ENCODE measurements at regions not wholly inside any gene's neighbourhood (a gene's known extent, or its start where the extent isn't known, plus 50 kb on each side); places are given as distances from the start of the nearest gene placed in this dataset.

DNA sequence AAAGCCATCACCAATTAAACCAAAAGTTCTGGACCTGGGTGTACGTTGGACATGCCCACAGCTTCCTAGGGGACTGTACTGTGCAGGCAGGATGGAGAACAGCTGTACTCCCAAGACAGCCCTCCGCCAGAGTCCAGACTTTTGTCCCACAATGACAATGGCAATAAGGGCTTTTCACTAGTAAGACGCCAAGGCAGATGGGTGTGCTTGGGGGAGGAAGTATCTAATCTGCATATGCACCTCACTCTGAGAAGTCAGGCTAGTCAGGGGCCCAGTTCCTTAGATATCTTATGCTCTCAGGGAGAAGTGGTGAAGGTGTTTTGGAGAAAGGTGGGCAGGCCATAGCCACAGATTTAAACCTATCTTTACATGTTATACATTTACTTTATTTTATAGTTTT, 85.1 kb upstream of the USP47 start:
- FAIRE-seq = no peak
- DNase-seq (ENCODE audit: low spot score) = no peak

DNA sequence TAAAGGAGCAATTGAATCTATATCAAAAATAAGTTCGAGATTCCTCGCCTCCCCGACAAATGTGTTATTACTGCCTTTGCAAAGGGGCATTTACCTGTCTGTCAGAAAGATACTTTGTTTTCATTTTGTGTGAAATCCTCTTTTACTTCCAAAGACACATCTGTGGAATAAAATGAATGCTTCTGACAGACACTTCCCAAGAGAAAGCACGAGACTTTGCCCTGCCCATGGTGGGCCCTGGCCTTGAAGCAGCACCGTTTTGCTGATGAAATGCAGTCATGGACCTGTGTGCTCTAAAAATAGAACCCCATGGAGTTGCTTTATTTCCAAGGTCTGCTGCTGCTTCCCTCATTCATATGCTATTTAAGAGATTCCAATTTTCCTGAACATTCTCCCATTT, 85.9 kb upstream of the USP47 start:
- FAIRE-seq = no peak

DNA sequence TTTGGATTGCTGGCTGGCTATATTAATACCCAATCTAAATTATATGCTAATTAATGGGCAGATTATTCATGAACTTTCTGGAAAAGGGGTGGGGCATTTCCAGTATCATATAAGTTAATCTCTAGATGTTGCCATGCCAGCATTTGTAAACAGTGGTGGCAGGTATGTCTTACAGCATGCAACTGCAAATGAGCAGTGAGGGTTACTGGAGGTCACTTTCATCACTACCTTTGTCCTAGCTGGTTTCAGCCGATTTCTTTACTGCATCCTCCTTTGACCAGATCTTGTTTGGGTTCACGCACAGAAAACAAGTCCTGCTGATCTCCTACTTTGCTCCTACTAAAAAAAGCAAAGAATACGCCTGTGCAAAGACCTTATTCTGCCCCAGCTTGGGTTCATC, 89.1 kb upstream of the USP47 start:
- DNase-seq (ENCODE audit: low spot score) = no peak
- FAIRE-seq = no peak

More for the DNA sequence above, 85.9 kb upstream of the USP47 start:
- DNase-seq (ENCODE audit: low spot score) = no peak

DNA sequence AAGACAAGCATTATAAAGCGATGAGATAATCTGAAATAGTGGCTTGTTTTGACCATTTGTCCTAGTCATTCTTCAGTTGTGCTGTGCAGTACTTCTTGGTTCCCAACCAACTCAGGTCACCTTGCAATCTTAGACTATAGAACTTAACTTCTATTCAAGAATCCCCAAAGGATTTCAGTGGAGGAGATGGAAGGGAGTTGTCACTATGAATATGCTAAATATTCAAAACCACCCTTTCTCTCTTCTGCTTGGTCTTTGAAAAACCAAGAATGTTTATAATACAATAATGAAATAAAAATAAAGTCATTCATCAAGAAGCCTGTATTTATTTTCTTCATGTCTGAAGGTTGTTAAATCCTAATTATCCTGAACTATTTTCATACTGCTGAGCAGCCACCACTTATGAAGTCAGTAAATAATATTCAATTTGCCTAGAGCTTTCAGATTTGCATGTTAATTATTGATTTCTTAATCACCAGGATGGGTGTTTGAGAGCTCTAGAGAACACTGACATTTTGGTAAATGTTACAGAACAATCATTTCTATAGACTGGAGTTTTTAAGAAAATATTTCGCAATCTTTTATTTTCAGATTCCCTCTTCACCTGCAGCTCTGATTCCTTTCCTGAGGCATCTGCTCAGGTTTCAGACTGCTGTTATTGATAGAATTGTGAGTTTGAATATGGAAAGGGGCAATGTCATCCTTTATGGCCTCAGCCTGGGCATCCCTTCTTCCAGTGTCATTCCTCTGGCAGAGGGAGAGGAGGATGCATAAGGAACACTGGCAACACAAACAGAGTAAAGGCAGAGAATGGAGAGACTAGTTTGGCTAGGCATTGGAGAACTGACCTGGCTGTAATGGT, 91.5 kb upstream of the USP47 start:
- DNase-seq (ENCODE audit: low spot score) (no peak), FAIRE-seq (no peak)

DNA sequence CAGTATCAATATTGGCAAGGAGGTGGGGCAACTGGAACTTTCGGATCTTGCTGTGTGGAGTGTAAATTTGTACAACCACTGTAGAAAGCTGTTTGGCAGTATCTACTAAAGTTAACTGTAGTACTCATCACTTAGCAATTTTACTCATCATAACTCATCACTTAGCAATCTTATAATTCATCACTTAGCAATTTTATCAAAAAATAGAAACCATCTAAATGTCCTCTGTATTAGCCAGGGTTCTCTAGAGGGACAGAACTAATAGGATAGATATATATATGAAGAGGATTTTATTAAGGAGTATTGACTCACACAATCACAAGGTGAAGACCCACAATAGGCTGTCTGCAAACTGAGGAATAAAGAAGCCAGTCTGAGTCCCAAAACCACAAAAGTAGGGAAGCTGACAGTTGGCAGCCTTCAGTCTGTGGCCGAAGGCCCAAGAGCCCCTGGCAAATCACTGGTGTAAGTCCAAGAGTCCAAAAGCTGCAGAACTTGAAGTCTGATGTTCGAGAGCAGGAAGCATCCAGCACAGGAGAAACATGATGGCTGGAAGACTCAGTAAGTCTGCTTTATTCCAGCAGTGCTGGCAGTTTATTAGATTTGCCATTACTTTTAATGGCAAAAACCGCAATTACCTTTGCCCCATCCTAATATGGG, 92.9 kb upstream of the USP47 start:
- DNase-seq (ENCODE audit: low spot score) (no peak), FAIRE-seq (no peak)

GRCh38 chr11:11747570-11747969, 94.2 kb upstream of the USP47 start:
- DNase-seq (ENCODE audit: low spot score) = no peak
- FAIRE-seq = no peak

- no peak for FAIRE-seq
These were observed 95.3 kb upstream of the USP47 start for GRCh38 chr11:11746449-11746848.

GRCh38 chr11:11743216-11743615, 98.6 kb upstream of the USP47 start:
- no peak for FAIRE-seq
- no peak for DNase-seq (ENCODE audit: low spot score)

More at GRCh38 chr11:11746449-11746848, 95.3 kb upstream of the USP47 start:
- DNase-seq (ENCODE audit: low spot score) = no peak

GRCh38 chr11:11742486-11742885, 99.3 kb upstream of the USP47 start:
- FAIRE-seq (no peak), DNase-seq (ENCODE audit: low spot score) (no peak)

DNA sequence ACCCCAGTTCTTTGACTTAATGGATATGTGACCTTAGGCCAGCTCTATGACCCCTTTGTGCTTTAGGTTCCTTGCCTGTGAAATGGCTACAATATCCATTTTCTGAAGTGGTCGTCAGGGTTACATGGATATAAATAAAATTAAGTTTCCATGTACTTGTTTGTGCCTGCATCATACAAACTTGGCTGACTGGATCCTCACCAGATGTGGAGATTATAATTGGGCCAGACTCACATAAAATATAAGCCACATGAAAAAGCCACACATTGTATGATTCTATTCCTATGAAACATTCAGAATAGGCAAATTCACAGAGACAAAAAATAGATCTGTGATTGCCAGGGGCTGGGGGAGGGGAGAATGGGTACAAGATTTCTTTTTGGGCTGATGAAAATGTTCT, 100.9 kb upstream of the USP47 start:
- DNase-seq (ENCODE audit: low spot score) = no peak
- no peak for FAIRE-seq

- FAIRE-seq = no peak
- no peak for DNase-seq (ENCODE audit: low spot score)
These were observed 101.6 kb upstream of the USP47 start for GRCh38 chr11:11740073-11740702.

GRCh38 chr11:11738370-11738769, 103.4 kb upstream of the USP47 start:
- FAIRE-seq (no peak), DNase-seq (ENCODE audit: low spot score) (no peak)

DNA sequence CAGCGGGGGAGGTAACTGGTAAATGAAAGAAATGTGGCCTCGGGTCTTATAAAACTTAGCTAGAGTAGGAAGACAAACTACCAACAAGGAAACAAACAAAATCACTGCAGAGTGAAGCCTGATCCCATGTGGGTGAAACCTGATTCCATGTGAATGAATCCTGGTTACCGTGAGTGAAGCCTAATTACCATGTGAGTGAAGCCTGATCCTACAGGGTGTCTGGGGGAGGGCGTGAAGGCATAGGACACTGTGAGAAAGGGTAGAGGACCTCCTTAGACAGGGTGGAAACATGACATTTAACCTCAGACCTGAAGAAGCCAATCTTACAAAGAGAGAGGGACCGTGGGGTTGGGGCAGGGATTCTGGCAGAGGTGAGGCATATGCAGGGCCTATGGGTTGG, 106.2 kb upstream of the USP47 start:
- no peak for FAIRE-seq
- no peak for DNase-seq (ENCODE audit: low spot score)

GRCh38 chr11:11733246-11733747, 108.5 kb upstream of the USP47 start:
- DNase-seq (ENCODE audit: low spot score) = no peak
- FAIRE-seq = no peak

DNA sequence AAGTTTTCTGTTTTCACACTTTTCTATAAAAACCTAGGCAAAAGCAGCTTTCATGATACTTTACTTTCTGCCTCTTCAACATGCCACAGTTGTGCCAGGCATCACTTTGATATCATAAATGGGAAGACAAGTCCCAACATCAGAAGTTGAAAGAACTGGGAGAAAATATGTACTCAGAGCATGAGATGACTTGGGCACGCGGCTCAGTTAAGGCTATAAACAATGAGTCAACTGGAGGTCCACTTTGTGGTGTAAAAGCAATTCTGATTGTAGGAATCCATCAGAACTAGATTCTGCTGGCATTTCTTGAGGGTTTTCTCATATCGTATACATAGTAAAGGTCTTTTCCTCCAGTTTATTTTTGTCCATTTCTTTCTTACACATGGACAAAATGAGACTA, 109.7 kb upstream of the USP47 start:
- DNase-seq (ENCODE audit: low spot score) (peak; percentile 6), FAIRE-seq (no peak)

- DNase-seq (ENCODE audit: low spot score) (peak; percentile 68), FAIRE-seq (peak; percentile 77)
These were observed 109.7 kb upstream of the GALNT18 start for GRCh38 chr11:11731311-11732083.

DNA sequence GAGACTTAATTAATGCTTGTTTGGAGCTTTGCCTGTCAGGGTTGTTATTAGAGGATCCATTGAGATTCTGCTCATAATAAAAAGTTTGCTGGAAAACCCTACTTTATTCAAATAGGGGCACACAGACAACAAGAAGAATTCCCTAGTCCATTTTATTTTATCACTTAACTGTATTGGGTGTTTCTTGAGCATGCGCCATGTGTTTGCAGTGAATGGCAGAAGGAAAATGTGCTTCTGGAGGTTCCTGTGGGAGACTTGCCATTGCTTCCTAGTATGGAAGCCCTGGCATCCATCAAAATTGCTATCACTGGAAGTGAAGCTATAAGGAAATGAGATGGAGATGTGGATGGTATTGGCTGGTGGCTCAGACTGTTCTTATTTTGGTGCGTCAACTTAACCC, 106.6 kb upstream of the GALNT18 start:
- FAIRE-seq (no peak), DNase-seq (ENCODE audit: low spot score) (no peak)

- FAIRE-seq (no peak), DNase-seq (ENCODE audit: low spot score) (no peak)
These were observed 103.6 kb upstream of the GALNT18 start for GRCh38 chr11:11725438-11725837.

GRCh38 chr11:11724994-11725393, 103.2 kb upstream of the GALNT18 start:
- FAIRE-seq (no peak), DNase-seq (ENCODE audit: low spot score) (no peak)

DNA sequence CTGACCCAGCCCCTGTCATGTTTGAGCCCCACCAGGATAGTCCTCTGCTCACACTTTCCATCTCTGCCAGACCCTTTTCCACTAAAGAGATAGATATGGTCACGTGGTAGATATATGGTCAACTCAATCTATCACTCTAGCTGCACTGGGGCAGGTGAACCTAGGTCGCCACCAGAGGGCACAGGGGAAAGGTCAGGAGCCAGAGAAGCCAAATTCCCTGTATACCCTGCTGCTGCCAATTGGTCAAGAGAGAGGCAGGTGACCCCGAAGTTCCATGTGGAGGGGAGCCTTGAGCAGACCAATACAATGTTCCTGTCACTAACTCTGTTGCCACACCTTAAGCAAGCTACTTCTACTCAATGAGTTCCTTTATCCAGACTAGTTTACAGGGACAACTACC, 101.1 kb upstream of the GALNT18 start:
- no peak for FAIRE-seq
- no peak for DNase-seq (ENCODE audit: low spot score)

- DNase-seq (ENCODE audit: low spot score) (no peak), FAIRE-seq (no peak)
These were observed 100.4 kb upstream of the GALNT18 start for GRCh38 chr11:11722246-11722645.

All from urothelium cell line (cell line).